LNCAP (cell line): ENCODE measurements at regions not wholly inside any gene's neighbourhood (a gene's known extent, or its start where the extent isn't known, plus 50 kb on each side); places are given as distances from the start of the nearest gene placed in this dataset.

Experiments used
- CTCF ChIP-seq: fragments of 450-650 bp; IDR thresholded peaks from 2 replicates; pipeline ENCODE4 v1.5.1; 2017; ENCODE audit warnings: mild to moderate bottlenecking

GRCh38 chr9:19637084-19637483, 151.8 kb downstream of the SLC24A2 start:
- TF ChIP-seq CTCF = no peak

- no peak for TF ChIP-seq CTCF
Observed at GRCh38 chr9:19634881-19635280, 154.0 kb downstream of the SLC24A2 start.

GRCh38 chr9:19631181-19631580, 157.7 kb downstream of the SLC24A2 start:
- TF ChIP-seq CTCF = no peak

GRCh38 chr9:19630760-19631159, 158.1 kb downstream of the SLC24A2 start:
- TF ChIP-seq CTCF = no peak

- TF ChIP-seq CTCF = no peak
Observed at GRCh38 chr9:19629488-19629887, 159.3 kb downstream of the SLC24A2 start.

GRCh38 chr9:19624519-19624918, 164.3 kb downstream of the SLC24A2 start:
- TF ChIP-seq CTCF = no peak

- TF ChIP-seq CTCF = no peak
Observed at GRCh38 chr9:19623941-19624340, 164.9 kb downstream of the SLC24A2 start.

GRCh38 chr9:19620326-19620725, 168.5 kb downstream of the SLC24A2 start:
- TF ChIP-seq CTCF = no peak
